ENCODE measurements at regions not wholly inside any gene's neighbourhood (a gene's known extent, or its start where the extent isn't known, plus 50 kb on each side); places are given as distances from the start of the nearest gene placed in this dataset. TPM values are rescaled to one million over a fixed set of nuclear protein-coding genes. Genes with fewer than 3 reads are reported as not detected.

Small RNA genes in the stretch of these regions (small RNA-seq; reads per million reads assigned to genes)
- gene RF00019 (ENCODE audit: low replicate concordance), result not detected

Data from lung (tissue), 1 donor.